CD4-positive, alpha-beta memory T cell (primary cell): ENCODE measurements at regions not wholly inside any gene's neighbourhood (a gene's known extent, or its start where the extent isn't known, plus 50 kb on each side); places are given as distances from the start of the nearest gene placed in this dataset.

Experiments used
- CTCF ChIA-PET: fragments of 350-600 bp; sonication (Branson Sonifier 250); formaldehyde crosslinking; loops from one replicate; lab custom pipeline; 2021; ENCODE audit warnings: inconsistent platforms; ENCODE audit not compliant: partially characterized antibody; lab: Charles Lee
- POLR2A ChIA-PET: fragments of 350-600 bp; sonication (Branson Sonifier 250); formaldehyde crosslinking; loops from one replicate; lab custom pipeline; 2021; ENCODE audit not compliant: partially characterized antibody; lab: Charles Lee
- DNase-seq, 5 donors: peaks; one replicate each; pipeline versions ENCODE4 v3.0.0 to v3.0.0-alpha.2; 2020 to 2022; ENCODE audit warnings: mixed read lengths in 1 of 5
- H3K27ac ChIP-seq: one replicate; pipeline ENCODE4 v1.7.0; 2013; ENCODE audit warnings: low read depth, low read length
- H3K27me3 ChIP-seq: 2 replicates; pipeline ENCODE4 v1.7.0; 2013; ENCODE audit warnings: mild to moderate bottlenecking, low read length, moderate library complexity; ENCODE audit not compliant: insufficient read depth
- H3K36me3 ChIP-seq: 2 replicates; pipeline ENCODE4 v1.7.0; 2013; ENCODE audit warnings: mild to moderate bottlenecking, low read length, moderate library complexity; ENCODE audit not compliant: insufficient read depth
- H3K4me1 ChIP-seq: 2 replicates; pipeline ENCODE4 v1.7.0; 2013; ENCODE audit warnings: mild to moderate bottlenecking, low read length, moderate library complexity; ENCODE audit not compliant: insufficient read depth
- H3K4me3 ChIP-seq, 2 donors: one replicate each; pipeline ENCODE4 v1.7.0; 2013; ENCODE audit warnings: low read length in 2 of 2, mild to moderate bottlenecking in 1 of 2
- H3K9me3 ChIP-seq, 2 donors: one replicate each; pipeline ENCODE4 v1.7.0; 2013; ENCODE audit warnings: low read length in 2 of 2, control low read depth in 1 of 2; ENCODE audit not compliant: control insufficient read depth in 1 of 2
- H3K27ac Mint-ChIP-seq, 7 donors: one replicate each; pipeline ENCODE4 v1.8.0; 2020 to 2021; ENCODE audit warnings: mixed read lengths in 7 of 7, mild to moderate bottlenecking in 6 of 7, inconsistent platforms in 3 of 7, moderate library complexity in 3 of 7
- H3K27me3 Mint-ChIP-seq, 2 donors: one replicate each; pipeline ENCODE4 v1.8.0; 2020 to 2021; ENCODE audit warnings: mixed read lengths in 2 of 2
- H3K36me3 Mint-ChIP-seq, 2 donors: one replicate each; pipeline ENCODE4 v1.8.0; 2020 to 2021; ENCODE audit warnings: mixed read lengths in 2 of 2, inconsistent platforms in 1 of 2, mild to moderate bottlenecking in 1 of 2
- H3K4me1 Mint-ChIP-seq, 4 donors: one replicate each; pipeline ENCODE4 v1.8.0; 2020 to 2021; ENCODE audit warnings: mixed read lengths in 4 of 4, mild to moderate bottlenecking in 1 of 4
- H3K4me3 Mint-ChIP-seq, 8 donors: one replicate each; pipeline ENCODE4 v1.8.0; 2020 to 2021; ENCODE audit warnings: mixed read lengths in 8 of 8, mild to moderate bottlenecking in 7 of 8, moderate library complexity in 6 of 8, inconsistent platforms in 3 of 8
- H3K9me3 Mint-ChIP-seq, 8 donors: one replicate each; pipeline ENCODE4 v1.8.0; 2020 to 2021; ENCODE audit warnings: mixed read lengths in 8 of 8, mild to moderate bottlenecking in 5 of 8, inconsistent platforms in 3 of 8, moderate library complexity in 1 of 8
- intact Hi-C: fragments of 100-400 bp; cut with micrococcal nuclease; formaldehyde crosslinking; loops from one replicate; pipeline ENCODE4 v1.15.1; 2023

DNA sequence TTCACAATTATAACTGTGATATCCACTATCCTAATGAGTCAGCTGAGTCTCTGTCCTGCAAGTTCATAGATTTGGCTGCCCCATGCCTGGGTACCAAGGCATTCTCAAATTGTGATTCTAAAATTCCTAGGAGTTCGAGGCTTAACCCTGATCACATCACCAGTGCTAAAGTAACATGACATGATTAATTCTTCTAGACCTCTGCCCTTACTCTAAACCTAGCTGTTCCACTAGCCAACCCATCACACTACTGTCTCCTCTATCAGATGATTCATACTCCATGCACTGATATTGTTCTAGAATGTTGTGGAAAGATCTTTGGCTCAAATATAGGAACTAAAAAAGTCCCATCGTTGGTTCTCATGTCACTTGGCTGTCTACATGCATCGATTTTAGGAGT is 487.6 kb downstream of the PIK3C3 start:
- Histone ChIP-seq H3K36me3 (no peaks in the 10 kb centered on the region), H3K9me3 (no peaks in the 10 kb centered on the region), H3K27ac (no peak overlapping the region), H3K4me1 (no peaks in the 10 kb centered on the region), H3K27me3 (no peaks in the 10 kb centered on the region), H3K4me3 (no peak overlapping the region)
- DNase-seq = no peak
- H3K36me3 Mint-ChIP-seq = no peaks in the 10 kb centered on the region
- ChIA-PET POLR2A (no interaction called here), CTCF (no interaction called here)
- intact Hi-C loops = no loop called here
- peaks cover 3 to 27% (median 17%) of the 10 kb centered on the region in 8 donors for H3K9me3 Mint-ChIP-seq
- H3K4me1 Mint-ChIP-seq = no peaks in the 10 kb centered on the region
- H3K27ac Mint-ChIP-seq = no peak overlapping the region
- no peaks in the 10 kb centered on the region for H3K27me3 Mint-ChIP-seq
- no peak overlapping the region for H3K4me3 Mint-ChIP-seq

DNA sequence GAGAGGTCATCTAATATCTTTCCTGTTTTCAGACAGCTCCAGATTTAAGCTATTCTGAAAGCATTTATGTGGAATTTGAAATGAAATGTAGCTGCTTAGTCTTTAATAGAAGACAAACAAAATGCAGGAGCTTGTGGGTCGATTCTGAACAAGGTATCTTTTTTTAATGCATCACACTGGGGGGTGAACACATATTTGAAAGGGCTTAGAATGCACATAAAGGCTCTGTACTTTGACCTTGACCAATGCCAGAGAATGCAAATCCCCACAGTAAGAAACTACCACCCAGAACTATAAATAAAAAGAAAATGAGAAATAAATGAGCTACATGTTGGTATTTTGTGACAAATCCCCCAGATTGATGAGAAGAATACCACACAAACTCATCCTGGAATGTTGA is 489.3 kb downstream of the PIK3C3 start:
- Mint-ChIP-seq H3K27ac (no peak overlapping the region), H3K27me3 (no peaks in the 10 kb centered on the region), H3K4me1 (no peaks in the 10 kb centered on the region), H3K4me3 (no peak overlapping the region), H3K36me3 (no peaks in the 10 kb centered on the region), H3K9me3 (peaks cover 3 to 36% (median 26%) of the 10 kb centered on the region in 8 donors)
- H3K27ac ChIP-seq = no peak overlapping the region
- CTCF ChIA-PET = no interaction called here
- H3K36me3 ChIP-seq = no peaks in the 10 kb centered on the region
- no peaks in the 10 kb centered on the region for H3K4me1 ChIP-seq
- no peaks in the 10 kb centered on the region for H3K9me3 ChIP-seq
- no peak for DNase-seq
- POLR2A ChIA-PET = no interaction called here
- intact Hi-C loops = no loop called here
- H3K4me3 ChIP-seq = no peak overlapping the region
- H3K27me3 ChIP-seq = no peaks in the 10 kb centered on the region

DNA sequence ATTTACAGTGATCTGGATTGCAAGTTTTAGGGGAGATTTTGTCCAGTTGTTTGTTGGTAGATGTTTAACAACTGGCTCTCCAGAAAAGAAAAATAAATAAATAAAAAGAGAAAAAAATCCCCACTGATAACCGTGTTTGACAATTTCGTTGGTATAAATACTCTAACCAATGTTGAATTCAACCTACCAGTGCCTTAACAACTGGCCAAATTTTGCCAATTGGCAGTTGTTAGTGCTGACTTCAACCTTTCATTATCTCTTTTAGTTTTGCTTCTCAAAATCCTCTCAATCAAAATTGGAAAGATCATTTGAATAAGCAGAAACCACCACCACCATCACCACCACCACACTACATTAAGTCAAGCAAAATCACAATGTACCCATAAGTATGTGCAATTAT is 490.3 kb downstream of the PIK3C3 start:
- no peak for DNase-seq
- Mint-ChIP-seq H3K4me1 (no peaks in the 10 kb centered on the region), H3K9me3 (peaks cover 3 to 36% (median 25%) of the 10 kb centered on the region in 8 donors), H3K27me3 (no peaks in the 10 kb centered on the region), H3K36me3 (no peaks in the 10 kb centered on the region), H3K4me3 (no peak overlapping the region), H3K27ac (no peak overlapping the region)
- H3K27ac ChIP-seq = no peak overlapping the region
- H3K36me3 ChIP-seq = no peaks in the 10 kb centered on the region
- H3K27me3 ChIP-seq = no peaks in the 10 kb centered on the region
- no peaks in the 10 kb centered on the region for H3K9me3 ChIP-seq
- H3K4me3 ChIP-seq = no peak overlapping the region
- ChIA-PET CTCF (no interaction called here), POLR2A (no interaction called here)
- H3K4me1 ChIP-seq = no peaks in the 10 kb centered on the region
- intact Hi-C loops = no loop called here

DNA sequence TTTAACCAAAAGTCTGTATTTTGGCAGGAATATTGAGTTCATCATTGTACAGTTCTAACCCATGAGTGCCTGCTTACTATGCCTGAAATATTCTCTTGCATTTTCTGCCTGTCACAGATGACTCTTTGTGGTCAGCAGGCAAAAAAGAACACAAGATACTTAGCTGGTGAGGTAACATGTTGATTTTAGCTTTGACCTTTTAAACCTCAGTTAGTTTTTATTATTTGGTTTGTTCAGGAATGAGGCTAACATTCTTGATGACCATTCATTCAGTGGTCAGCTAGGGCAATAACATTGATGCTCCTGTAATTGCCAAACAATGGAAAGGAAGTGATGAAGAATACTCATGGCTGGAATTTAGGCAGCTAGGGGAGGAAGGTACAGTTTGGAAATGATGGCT is 491.2 kb downstream of the PIK3C3 start:
- no peaks in the 10 kb centered on the region for H3K36me3 Mint-ChIP-seq
- intact Hi-C loops = no loop called here
- CTCF ChIA-PET = no interaction called here
- no peaks in the 10 kb centered on the region for H3K4me1 ChIP-seq
- H3K27ac ChIP-seq = no peak overlapping the region
- no peak for DNase-seq
- H3K4me3 Mint-ChIP-seq = no peak overlapping the region
- no peaks in the 10 kb centered on the region for H3K36me3 ChIP-seq
- H3K27me3 ChIP-seq = no peaks in the 10 kb centered on the region
- H3K27me3 Mint-ChIP-seq = no peaks in the 10 kb centered on the region
- H3K9me3 ChIP-seq = no peaks in the 10 kb centered on the region
- no peaks in the 10 kb centered on the region for H3K4me1 Mint-ChIP-seq
- no peak overlapping the region for H3K27ac Mint-ChIP-seq
- POLR2A ChIA-PET = no interaction called here
- H3K9me3 Mint-ChIP-seq = peaks cover 3 to 38% (median 23%) of the 10 kb centered on the region in 8 donors
- H3K4me3 ChIP-seq = no peak overlapping the region

DNA sequence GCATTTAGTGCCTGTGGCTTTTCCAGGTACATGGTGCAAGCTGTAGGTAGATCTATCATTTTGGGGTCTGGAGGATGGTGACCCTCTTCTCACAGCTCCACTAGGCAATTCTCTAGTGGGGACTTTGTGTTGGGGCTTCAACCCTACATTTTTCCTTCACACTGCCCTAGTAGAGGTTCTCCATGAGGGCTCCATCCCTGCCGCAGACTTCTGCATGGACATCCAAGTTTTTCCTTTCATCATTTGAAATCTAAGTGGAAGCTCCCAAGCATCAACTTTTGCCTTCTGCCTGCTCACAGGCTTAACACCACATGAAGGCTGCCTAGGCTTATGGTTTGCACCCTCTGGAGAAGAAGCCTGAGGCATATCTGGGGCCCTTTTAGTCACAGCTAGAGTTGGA is 492.7 kb downstream of the PIK3C3 start:
- Mint-ChIP-seq H3K4me1 (no peaks in the 10 kb centered on the region), H3K27me3 (no peaks in the 10 kb centered on the region), H3K4me3 (no peak overlapping the region), H3K9me3 (peaks cover 3 to 38% (median 29%) of the 10 kb centered on the region in 8 donors), H3K36me3 (no peaks in the 10 kb centered on the region), H3K27ac (no peak overlapping the region)
- Histone ChIP-seq H3K9me3 (no peaks in the 10 kb centered on the region), H3K27ac (no peak overlapping the region), H3K27me3 (no peaks in the 10 kb centered on the region), H3K4me1 (no peaks in the 10 kb centered on the region), H3K36me3 (no peaks in the 10 kb centered on the region), H3K4me3 (no peak overlapping the region)
- intact Hi-C loops = no loop called here
- ChIA-PET CTCF (no interaction called here), POLR2A (no interaction called here)
- no peak for DNase-seq

DNA sequence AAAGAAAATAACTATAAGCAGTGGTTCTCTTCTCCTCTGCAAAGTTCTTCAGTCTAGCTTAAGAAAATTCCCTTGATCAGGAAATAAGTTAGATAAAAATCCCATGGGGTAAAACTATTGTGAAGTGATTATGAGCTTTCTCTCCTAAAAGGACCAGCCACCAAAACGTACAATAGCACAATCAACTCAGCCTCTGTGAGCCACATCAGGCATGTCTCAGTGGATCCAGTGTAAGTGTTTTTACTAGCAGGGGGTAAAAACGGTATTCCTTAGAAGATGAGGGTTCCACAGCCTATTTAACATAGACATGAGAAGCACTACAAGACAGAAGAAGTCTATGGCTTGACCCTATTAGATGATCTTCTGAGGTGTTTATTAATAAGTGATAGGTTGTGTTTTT is 503.2 kb downstream of the PIK3C3 start:
- no peak for DNase-seq
- no peak overlapping the region for H3K27ac ChIP-seq
- Mint-ChIP-seq H3K9me3 (peaks cover 0 to 8% (median under 1%) of the 10 kb centered on the region in 8 donors), H3K36me3 (no peaks in the 10 kb centered on the region), H3K27me3 (no peaks in the 10 kb centered on the region), H3K4me3 (no peak overlapping the region), H3K27ac (no peak overlapping the region), H3K4me1 (no peaks in the 10 kb centered on the region)
- H3K27me3 ChIP-seq = no peaks in the 10 kb centered on the region
- no peaks in the 10 kb centered on the region for H3K9me3 ChIP-seq
- CTCF ChIA-PET = no interaction called here
- no peak overlapping the region for H3K4me3 ChIP-seq
- no peaks in the 10 kb centered on the region for H3K36me3 ChIP-seq
- intact Hi-C loops = no loop called here
- POLR2A ChIA-PET = no interaction called here
- H3K4me1 ChIP-seq = no peaks in the 10 kb centered on the region

DNA sequence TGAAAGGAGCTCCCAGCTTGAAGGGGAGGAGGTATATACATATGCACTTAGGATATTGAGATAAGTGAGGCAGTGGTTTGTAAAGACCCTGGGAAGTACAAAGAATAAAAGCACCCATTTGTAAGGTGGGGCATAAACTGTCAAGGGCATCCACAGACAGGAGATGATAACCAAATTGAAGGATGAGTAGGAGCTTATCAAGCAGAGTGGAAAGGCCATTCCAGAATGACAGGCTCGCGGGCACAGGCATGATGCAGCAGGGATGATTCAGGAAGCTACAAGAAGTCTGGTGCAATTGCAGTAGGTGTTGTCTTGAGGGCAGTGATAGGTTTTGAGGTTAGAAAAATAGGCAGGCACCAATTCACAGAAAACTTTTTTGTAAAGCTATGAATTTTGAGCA is 504.8 kb downstream of the PIK3C3 start:
- POLR2A ChIA-PET = no interaction called here
- Histone ChIP-seq H3K4me3 (no peak overlapping the region), H3K9me3 (no peaks in the 10 kb centered on the region), H3K36me3 (no peaks in the 10 kb centered on the region), H3K4me1 (no peaks in the 10 kb centered on the region), H3K27ac (no peak overlapping the region), H3K27me3 (no peaks in the 10 kb centered on the region)
- no peak for DNase-seq
- Mint-ChIP-seq H3K27me3 (no peaks in the 10 kb centered on the region), H3K9me3 (peaks cover 0 to 3% (median 0%) of the 10 kb centered on the region in 8 donors), H3K27ac (no peak overlapping the region), H3K4me3 (no peak overlapping the region), H3K36me3 (no peaks in the 10 kb centered on the region), H3K4me1 (no peaks in the 10 kb centered on the region)
- intact Hi-C loops = no loop called here
- CTCF ChIA-PET = no interaction called here

DNA sequence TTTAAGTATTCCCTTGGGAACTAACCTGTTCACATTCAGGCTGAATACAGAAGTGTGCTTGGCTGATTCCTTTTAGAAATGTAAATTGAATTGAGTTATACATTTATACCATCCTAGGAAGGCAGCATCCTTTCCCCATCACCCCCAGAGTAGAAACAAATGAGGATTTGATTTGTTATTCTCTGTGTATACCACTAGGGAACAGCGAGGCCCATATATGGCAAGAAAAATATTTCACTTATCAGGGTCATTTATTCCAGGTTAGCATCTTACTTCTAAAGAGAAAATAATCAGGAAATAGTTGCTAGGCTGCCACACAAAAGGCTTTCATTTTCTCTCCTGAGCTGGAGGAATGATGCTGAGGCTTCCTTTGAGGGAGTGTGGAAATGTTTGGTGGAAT is 516.9 kb downstream of the PIK3C3 start:
- Histone ChIP-seq H3K27me3 (no peaks in the 10 kb centered on the region), H3K36me3 (no peaks in the 10 kb centered on the region), H3K4me1 (no peaks in the 10 kb centered on the region), H3K4me3 (no peak overlapping the region), H3K27ac (no peak overlapping the region), H3K9me3 (no peaks in the 10 kb centered on the region)
- ChIA-PET POLR2A (no interaction called here), CTCF (no interaction called here)
- H3K4me1 Mint-ChIP-seq = no peaks in the 10 kb centered on the region
- intact Hi-C loops = no loop called here
- no peak overlapping the region for H3K4me3 Mint-ChIP-seq
- H3K27me3 Mint-ChIP-seq = no peaks in the 10 kb centered on the region
- no peaks in the 10 kb centered on the region for H3K36me3 Mint-ChIP-seq
- H3K9me3 Mint-ChIP-seq = peaks cover 0 to 2% (median 0%) of the 10 kb centered on the region in 8 donors
- no peak for DNase-seq
- H3K27ac Mint-ChIP-seq = no peak overlapping the region
